Caki2 (cell line): ENCODE measurements at regions not wholly inside any gene's neighbourhood (a gene's known extent, or its start where the extent isn't known, plus 50 kb on each side); places are given as distances from the start of the nearest gene placed in this dataset.
"Not testable (repeated sequence)": the region's sequence is repeated elsewhere in the genome, so short reads cannot be mapped to it uniquely, and the experiment has no call there.

Source experiments
- DNase-seq: peaks from one replicate; pipeline ENCODE4 v3.0.0-alpha.2; 2015; ENCODE audit warnings: low read depth
- in situ Hi-C: cut with HindIII; loops from 2 replicates; pipeline ENCODE4 v1.10.0; 2016; ENCODE audit warnings: low sequenced_read_pairs, low pct_unique_long_range_greater_than_20kb, mixed read lengths

GRCh38 chr7:114793155-114793845, 128.6 kb upstream of the MDFIC start:
- no peak for DNase-seq
- in situ Hi-C loops = no loop called here

GRCh38 chr7:114795475-114795874, 126.4 kb upstream of the MDFIC start:
- no peak for DNase-seq
- in situ Hi-C loops = no loop called here

GRCh38 chr7:114799628-114800028, 122.3 kb upstream of the MDFIC start:
- no peak for DNase-seq
- in situ Hi-C loops = no loop called here

- in situ Hi-C loops = no loop called here
- no peak for DNase-seq
Observed at GRCh38 chr7:114802632-114803031, 119.3 kb upstream of the MDFIC start.

GRCh38 chr7:114806590-114807162, 115.2 kb upstream of the MDFIC start:
- DNase-seq = no peak
- in situ Hi-C loops = no loop called here

- no peak for DNase-seq
- in situ Hi-C loops = no loop called here
Observed at GRCh38 chr7:114812570-114812969, 109.3 kb upstream of the MDFIC start.

GRCh38 chr7:114813624-114814023, 108.3 kb upstream of the MDFIC start:
- no peak for DNase-seq
- in situ Hi-C loops = no loop called here

- DNase-seq, in situ Hi-C loops: not testable (repeated sequence)
Observed at GRCh38 chr7:114817036-114817435, 104.9 kb upstream of the MDFIC start.

GRCh38 chr7:114818501-114818900, 103.4 kb upstream of the MDFIC start:
- peak; percentile 45 for DNase-seq
- in situ Hi-C loops = no loop called here

- in situ Hi-C loops = no loop called here
- DNase-seq = peak; percentile 89
Observed at GRCh38 chr7:114819616-114820362, 102.1 kb upstream of the MDFIC start.

GRCh38 chr7:114821030-114821900, 100.6 kb upstream of the MDFIC start:
- in situ Hi-C loops = no loop called here
- DNase-seq = no peak

GRCh38 chr7:114822131-114822530, 99.8 kb upstream of the MDFIC start:
- in situ Hi-C loops = no loop called here
- no peak for DNase-seq

GRCh38 chr7:114822844-114823243, 99.0 kb upstream of the MDFIC start:
- DNase-seq = no peak
- in situ Hi-C loops = no loop called here

- DNase-seq = no peak
- in situ Hi-C loops = no loop called here
Observed at GRCh38 chr7:114823290-114823689, 98.6 kb upstream of the MDFIC start.

- in situ Hi-C loops = no loop called here
- DNase-seq = peak; percentile 14
Observed at GRCh38 chr7:114825423-114825951, 96.4 kb upstream of the MDFIC start.

- DNase-seq = no peak
- in situ Hi-C loops = no loop called here
Observed at GRCh38 chr7:114830952-114831351, 90.9 kb upstream of the MDFIC start.

GRCh38 chr7:114832906-114833595, 88.8 kb upstream of the MDFIC start:
- in situ Hi-C loops = no loop called here
- no peak for DNase-seq

GRCh38 chr7:114835303-114835702, 86.6 kb upstream of the MDFIC start:
- no peak for DNase-seq
- in situ Hi-C loops = no loop called here
